A549 (cell line): ENCODE measurements at regions not wholly inside any gene's neighbourhood (a gene's known extent, or its start where the extent isn't known, plus 50 kb on each side); places are given as distances from the start of the nearest gene placed in this dataset.

Source experiments
- ATAC-seq, 2 experiments: fragments of 200-7000 bp in 1 of 2; fragments of >200 bp in 1 of 2; cut with Nextera tagmentation in 1 of 2; cut with Tn5 transposase in 1 of 2; 3 replicates each; pipeline versions ENCODE4 v1.8.0 to v1.9.1; 2018 to 2020; ENCODE audit warnings: mild to moderate bottlenecking in 1 of 2, moderate library complexity in 1 of 2
- CTCF ChIA-PET: fragments of 300-600 bp; sonication (Branson Sonifier 250); formaldehyde crosslinking; extraction: SDS; loops from one replicate; lab custom pipeline; 2021; ENCODE audit warnings: antibody characterized with exemption, inconsistent platforms; lab: Yijun Ruan, JAX
- POLR2A ChIA-PET: fragments of 350-600 bp; formaldehyde crosslinking; extraction: SDS; loops from one replicate; lab custom pipeline; 2021; ENCODE audit warnings: antibody characterized with exemption, inconsistent platforms; lab: Yijun Ruan, JAX
- DNase-seq, 2 experiments: peaks; one replicate each; pipeline versions ENCODE4 v3.0.0 to v3.0.0-alpha.2; 2011 to 2016; ENCODE audit warnings: low read depth in 1 of 2, low spot score in 1 of 2
- FAIRE-seq: peaks from 2 replicates; lab custom pipeline; 2011; peaks lifted over from hg19 to GRCh38; lab: Jason Lieb, UNC
- H3K27ac ChIP-seq, 2 experiments: fragments of >200 bp; sonication (Bioruptor Twin); formaldehyde crosslinking; 3 replicates each; pipeline ENCODE4 v1.5.1; 2016 to 2017
- H3K4me1 ChIP-seq: fragments of >200 bp; sonication (Bioruptor Twin); formaldehyde crosslinking; 3 replicates; pipeline ENCODE4 v1.6.1; 2016
- H3K4me2 ChIP-seq: fragments of >200 bp; sonication (Bioruptor Twin); formaldehyde crosslinking; 3 replicates; pipeline ENCODE4 v1.6.1; 2016
- H3K4me3 ChIP-seq: fragments of >200 bp; sonication (Bioruptor Twin); formaldehyde crosslinking; 3 replicates; pipeline ENCODE4 v1.5.1; 2016
- H3K9me3 ChIP-seq: fragments of >200 bp; sonication (Bioruptor Twin); formaldehyde crosslinking; 3 replicates; pipeline ENCODE4 v1.6.1; 2016
- BCL3 ChIP-seq: fragments of >200 bp; sonication (Bioruptor Twin); formaldehyde crosslinking; IDR thresholded peaks from 3 replicates; pipeline ENCODE4 v1.6.1; 2016
- CBX2 ChIP-seq: fragments of 200-600 bp; sonication (generic); IDR thresholded peaks from 2 replicates; pipeline ENCODE4 v1.6.1; 2016; ENCODE audit warnings: low read depth, mild to moderate bottlenecking, borderline replicate concordance
- CBX8 ChIP-seq: fragments of 200-600 bp; sonication (generic); IDR thresholded peaks from 2 replicates; pipeline ENCODE4 v1.6.1; 2016
- CTCF ChIP-seq: fragments of >200 bp; sonication (Bioruptor Twin); formaldehyde crosslinking; IDR thresholded peaks from 3 replicates; pipeline ENCODE4 v1.5.1; 2016
- EHMT2 ChIP-seq: fragments of 200-600 bp; sonication (generic); IDR thresholded peaks from 2 replicates; pipeline ENCODE4 v1.6.1; 2016; ENCODE audit warnings: antibody characterized with exemption, low read depth, mild to moderate bottlenecking, moderate library complexity
- ELK1 ChIP-seq: fragments of 150-350 bp; IDR thresholded peaks from 2 replicates; pipeline ENCODE4 v1.6.1; 2014; ENCODE audit warnings: low read depth, mild to moderate bottlenecking, low read length
- EP300 ChIP-seq, 2 experiments: fragments of >200 bp; sonication (Bioruptor Twin); formaldehyde crosslinking; IDR thresholded peaks; 2 replicates in 1 of 2; 3 replicates in 1 of 2; pipeline ENCODE4 v1.6.1; 2016 to 2017
- GATA3 ChIP-seq: IDR thresholded peaks from 2 replicates; pipeline ENCODE4 v1.6.1; 2012; ENCODE audit warnings: borderline replicate concordance
- HES2 ChIP-seq: fragments of >200 bp; sonication (Bioruptor Twin); formaldehyde crosslinking; IDR thresholded peaks from 2 replicates; pipeline ENCODE4 v1.6.1; 2016
- HEYL ChIP-seq: fragments of 250-450 bp; sonication (Bioruptor Pico); IDR thresholded peaks from 2 replicates; pipeline ENCODE4 v1.8.0; 2021; ENCODE audit warnings: mild to moderate bottlenecking, moderate library complexity
- HOXB5 ChIP-seq: fragments of 250-450 bp; sonication (Bioruptor Pico); IDR thresholded peaks from 2 replicates; pipeline ENCODE4 v1.5.0; 2020; ENCODE audit warnings: mild to moderate bottlenecking, moderate library complexity
- JUN ChIP-seq, 2 experiments: fragments of >200 bp; sonication (Bioruptor Twin); formaldehyde crosslinking; IDR thresholded peaks; 2 replicates in 1 of 2; 3 replicates in 1 of 2; pipeline ENCODE4 v1.6.1; 2016 to 2017
- KDM1A ChIP-seq: fragments of 200-600 bp; sonication (generic); IDR thresholded peaks from 2 replicates; pipeline ENCODE4 v1.6.1; 2016; ENCODE audit warnings: low read depth, mild to moderate bottlenecking
- MAX ChIP-seq: IDR thresholded peaks from 2 replicates; pipeline ENCODE4 v1.6.1; 2012
- MYC ChIP-seq: IDR thresholded peaks from 2 replicates; pipeline ENCODE4 v1.6.1; 2012; ENCODE audit warnings: mild to moderate bottlenecking, inconsistent platforms, low read length, improper control_type of control experiment, borderline replicate concordance
- RAD21 ChIP-seq, 2 experiments: fragments of >200 bp in 1 of 2; sonication (Bioruptor Twin) in 1 of 2; formaldehyde crosslinking in 1 of 2; IDR thresholded peaks in 1 of 2; conservative IDR thresholded peaks in 1 of 2; 2 replicates in 1 of 2; 3 replicates in 1 of 2; pipeline ENCODE4 v1.6.1; 2012 to 2018; ENCODE audit warnings: inconsistent platforms in 1 of 2
- RCOR1 ChIP-seq: fragments of 150-350 bp; IDR thresholded peaks from 2 replicates; pipeline ENCODE4 v1.6.1; 2014; ENCODE audit warnings: antibody characterized with exemption, low read length, low read depth
- REST ChIP-seq: fragments of 200-600 bp; sonication (generic); IDR thresholded peaks from 2 replicates; pipeline ENCODE4 v1.6.1; 2016; ENCODE audit warnings: antibody characterized with exemption, mild to moderate bottlenecking, moderate library complexity
- RFX5 ChIP-seq: fragments of 450-650 bp; IDR thresholded peaks from 2 replicates; pipeline ENCODE4 v1.7.1; 2014; ENCODE audit warnings: antibody characterized with exemption, mild to moderate bottlenecking, moderate library complexity
- SREBF2 ChIP-seq: fragments of 450-650 bp; IDR thresholded peaks from 2 replicates; pipeline ENCODE4 v1.6.1; 2014; ENCODE audit warnings: mild to moderate bottlenecking, moderate library complexity
- USF2 ChIP-seq: fragments of 450-650 bp; IDR thresholded peaks from 2 replicates; pipeline ENCODE4 v1.6.1; 2014; ENCODE audit warnings: antibody characterized with exemption
- ZC3H11A ChIP-seq: fragments of 450-650 bp; IDR thresholded peaks from 2 replicates; pipeline ENCODE4 v1.6.1; 2014; ENCODE audit warnings: antibody characterized with exemption, mild to moderate bottlenecking
- ZNF302 ChIP-seq: fragments of 250-450 bp; sonication (Bioruptor Pico); IDR thresholded peaks from 2 replicates; pipeline ENCODE4 v1.9.0; 2021; ENCODE audit warnings: inconsistent platforms, mild to moderate bottlenecking, moderate library complexity
- WGBS: methylation state at CpG from one replicate; pipeline ENCODE4 v1.1.6; 2017; ENCODE audit errors: missing lambda C conversion rate; 5-methylcytosine and 5-hydroxymethylcytosine counted together

GRCh38 chr10:6726924-6727323 is 146.8 kb upstream of the PRKCQ start:
- 92% methylated on average over 3 of the region's 3 CpGs for WGBS
- ATAC-seq (no peak), FAIRE-seq (no peak), DNase-seq (no peak)
- Histone ChIP-seq H3K27ac (no peak overlapping the region), H3K4me2 (no peak overlapping the region), H3K9me3 (no peaks in the 10 kb centered on the region), H3K4me1 (peaks cover 24% of the 10 kb centered on the region), H3K4me3 (no peak overlapping the region)
- ChIA-PET POLR2A (interaction anchor here (1.1 kb wide), 1 partner anchor 12 kb away, joined by 3 read pairs; no protein-coding TSS in a partner anchor), CTCF (interaction anchor here (1.0 to 1.5 kb wide), 4 partner anchors 10 to 193 kb away, joined by 3 to 5 read pairs (median 4); no protein-coding TSS in a partner anchor)
- TF ChIP-seq EP300 (IDR thresholded peaks at IDR 0.05) (no peak), REST (peak; percentile 26; the same call in 1 of the 2 replicates), RAD21 (conservative IDR thresholded peaks at IDR 0.05 in 1 of 2, IDR thresholded peaks at IDR 0.05 in 1 of 2) (no peak), CBX8 (no peak), ZNF302 (CRISPR knock-in tag) (no peak), ELK1 (no peak)

GRCh38 chr10:6722616-6723004 is 142.5 kb upstream of the PRKCQ start:
- CTCF ChIA-PET, result interaction anchor here (1.2 to 2.0 kb wide), 4 partner anchors 12 to 60 kb away, joined by 3 to 9 read pairs (median 4); no protein-coding TSS in a partner anchor
- Histone ChIP-seq H3K27ac (peak overlapping the region; percentile 74 to 82), H3K4me3 (no peak overlapping the region), H3K4me2 (peak overlapping the region; percentile 87), H3K4me1 (peaks cover 32% of the 10 kb centered on the region), H3K9me3 (no peaks in the 10 kb centered on the region)
- WGBS, result 30% methylated on average over 1 of the region's 1 CpG
- ATAC-seq, result peak in 1 of 2 experiments; percentile 25; a peak in 3 of 6 replicates
- FAIRE-seq, result no peak
- TF ChIP-seq CBX2 (no peak), HES2 (no peak), HOXB5 (CRISPR knock-in tag) (no peak), ZC3H11A (no peak), USF2 (no peak), HEYL (no peak), KDM1A (no peak), SREBF2 (no peak)
- DNase-seq, result peak in 1 of 2 experiments; percentile 46
- POLR2A ChIA-PET, result interaction anchor here (2.2 kb wide), 1 partner anchor 15 kb away, joined by 20 read pairs; no protein-coding TSS in a partner anchor

- DNase-seq, result peak; percentile 63 to 83
- WGBS, result 21% methylated on average over 11 of the region's 11 CpGs
- ATAC-seq, result peak; percentile 63 to 85
- peak overlapping the region; percentile 29; the same call in 2 of the 3 replicates for H3K4me3 ChIP-seq
- peaks cover 32% of the 10 kb centered on the region for H3K4me1 ChIP-seq
- FAIRE-seq, result peak; percentile 13
- H3K27ac ChIP-seq, result peak overlapping the region; percentile 74 to 82
- H3K4me2 ChIP-seq, result peak overlapping the region; percentile 87
- POLR2A ChIA-PET, result interaction anchor here (0.5 to 2.2 kb wide), 3 partner anchors 15 to 519 kb away, joined by 3 to 20 read pairs (median 4); partner anchors contain the start of gene PFKFB3
- no peaks in the 10 kb centered on the region for H3K9me3 ChIP-seq
- CTCF ChIA-PET, result interaction anchor here (0.9 to 2.3 kb wide), 12 partner anchors 8 to 695 kb away, joined by 3 to 12 read pairs (median 4); no protein-coding TSS in a partner anchor
- peak; percentile 66; the same call in 1 of the 2 replicates for TF ChIP-seq GATA3
- no peak for TF ChIP-seq EHMT2
- no peak for TF ChIP-seq BCL3
- no peak for TF ChIP-seq CTCF
- TF ChIP-seq MAX, result peak; percentile 65
- 0 out of 5 replicates have a peak, but pooled peaks of 1 of the 2 experiments have one; percentile 37 for TF ChIP-seq JUN (IDR thresholded peaks at IDR 0.05)
- TF ChIP-seq RCOR1, result no peak
- no peak for TF ChIP-seq RFX5
- no peak for TF ChIP-seq MYC
Observed at GRCh38 chr10:6721964-6722615, 142.0 kb upstream of the PRKCQ start.
